Uterus (tissue), 3 donors: ENCODE measurements at regions not wholly inside any gene's neighbourhood (a gene's known extent, or its start where the extent isn't known, plus 50 kb on each side); places are given as distances from the start of the nearest gene placed in this dataset.

Experiments used
- DNase-seq, 2 donors: peaks; one replicate each; pipeline ENCODE4 v3.0.0-alpha.2; 2019 to 2020
- H3K27ac ChIP-seq, 2 donors: fragments of 200-600 bp; sonication (generic); 1 replicate in 1 of 2; 2 replicates in 1 of 2; pipeline ENCODE4 v1.5.1; 2016 to 2018
- H3K27me3 ChIP-seq, 2 donors: fragments of 200-600 bp; sonication (generic); one replicate each; pipeline ENCODE4 v1.5.1; 2018 to 2019; ENCODE audit warnings: control low read depth in 1 of 2
- H3K36me3 ChIP-seq, 2 donors: fragments of 200-600 bp; sonication (generic); one replicate each; pipeline ENCODE4 v1.5.1; 2019; ENCODE audit warnings: control low read depth in 1 of 2
- H3K4me1 ChIP-seq, 2 donors: fragments of 200-600 bp; sonication (generic); one replicate each; pipeline ENCODE4 v1.5.1; 2018 to 2019; ENCODE audit warnings: control low read depth in 1 of 2
- H3K4me3 ChIP-seq, 2 donors: fragments of 200-600 bp; sonication (generic); 1 replicate in 1 of 2; 2 replicates in 1 of 2; pipeline ENCODE4 v1.5.1; 2018 to 2019; ENCODE audit warnings: mild to moderate bottlenecking in 1 of 2
- H3K9me3 ChIP-seq, 2 donors: fragments of 200-600 bp; sonication (generic); one replicate each; pipeline ENCODE4 v1.5.1; 2019; ENCODE audit warnings: control low read depth in 1 of 2
- CTCF ChIP-seq, 4 experiments: fragments of 200-600 bp in 2 of 4; fragments of 450-650 bp in 2 of 4; sonication (generic) in 2 of 4; IDR thresholded peaks; one replicate each; pipeline ENCODE4 v1.5.1; 2016 to 2019; ENCODE audit warnings: antibody characterized with exemption in 4 of 4, mild to moderate bottlenecking in 2 of 4, moderate library complexity in 1 of 4
- POLR2A ChIP-seq, 2 donors: fragments of 450-650 bp; IDR thresholded peaks; one replicate each; pipeline ENCODE4 v1.6.1; 2016; ENCODE audit warnings: antibody characterized with exemption in 2 of 2, mild to moderate bottlenecking in 1 of 2, moderate library complexity in 1 of 2
- intact Hi-C: fragments of 100-400 bp; cut with DNase I; formaldehyde crosslinking; loops from one replicate; pipeline ENCODE4 v1.15.1; 2023; ENCODE audit warnings: low total_unique reads
- donor health status: DM: yes; HTN: yes; CAD: no.

- TF ChIP-seq CTCF (IDR thresholded peaks at IDR 0.05) (no peak), POLR2A (IDR thresholded peaks at IDR 0.05) (no peak)
- Histone ChIP-seq H3K9me3 (no peaks in the 10 kb centered on the region), H3K4me1 (no peaks in the 10 kb centered on the region), H3K27ac (no peak overlapping the region), H3K36me3 (no peaks in the 10 kb centered on the region), H3K27me3 (no peaks in the 10 kb centered on the region), H3K4me3 (no peak overlapping the region)
- intact Hi-C loops, result no loop called here
- DNase-seq, result no peak
These were observed 221.0 kb downstream of the NFATC2 start for GRCh38 chr20:51321343-51322163.

- H3K4me1 ChIP-seq, result no peaks in the 10 kb centered on the region
- intact Hi-C loops, result no loop called here
- no peaks in the 10 kb centered on the region for H3K27me3 ChIP-seq
- no peak overlapping the region for H3K4me3 ChIP-seq
- no peak overlapping the region for H3K27ac ChIP-seq
- TF ChIP-seq POLR2A (IDR thresholded peaks at IDR 0.05) (no peak), CTCF (IDR thresholded peaks at IDR 0.05) (no peak)
- no peaks in the 10 kb centered on the region for H3K36me3 ChIP-seq
- DNase-seq, result no peak
- no peaks in the 10 kb centered on the region for H3K9me3 ChIP-seq
These were observed 223.0 kb downstream of the NFATC2 start for GRCh38 chr20:51319522-51319921.

- DNase-seq, result no peak
These were observed 224.2 kb downstream of the NFATC2 start for GRCh38 chr20:51318058-51318949.

GRCh38 chr20:51315390-51315789 lies 227.1 kb downstream of the NFATC2 start:
- TF ChIP-seq POLR2A (IDR thresholded peaks at IDR 0.05) (no peak), CTCF (IDR thresholded peaks at IDR 0.05) (no peak)
- Histone ChIP-seq H3K36me3 (no peaks in the 10 kb centered on the region), H3K27me3 (no peaks in the 10 kb centered on the region), H3K4me1 (no peaks in the 10 kb centered on the region), H3K9me3 (no peaks in the 10 kb centered on the region), H3K4me3 (no peak overlapping the region), H3K27ac (no peak overlapping the region)
- DNase-seq, result no peak
- intact Hi-C loops, result no loop called here

More at GRCh38 chr20:51318058-51318949, 224.2 kb downstream of the NFATC2 start:
- H3K9me3 ChIP-seq, result no peaks in the 10 kb centered on the region
- H3K4me1 ChIP-seq, result no peaks in the 10 kb centered on the region
- peak in 1 of 4 experiments; percentile 7 for TF ChIP-seq CTCF (IDR thresholded peaks at IDR 0.05)
- no peak for TF ChIP-seq POLR2A (IDR thresholded peaks at IDR 0.05)
- intact Hi-C loops, result no loop called here
- H3K4me3 ChIP-seq, result no peak overlapping the region
- no peaks in the 10 kb centered on the region for H3K27me3 ChIP-seq
- no peak overlapping the region for H3K27ac ChIP-seq
- no peaks in the 10 kb centered on the region for H3K36me3 ChIP-seq

- Histone ChIP-seq H3K9me3 (no peaks in the 10 kb centered on the region), H3K4me3 (no peak overlapping the region), H3K36me3 (no peaks in the 10 kb centered on the region), H3K27me3 (no peaks in the 10 kb centered on the region), H3K27ac (no peak overlapping the region), H3K4me1 (no peaks in the 10 kb centered on the region)
- DNase-seq, result no peak
- no peak for TF ChIP-seq CTCF (IDR thresholded peaks at IDR 0.05)
- intact Hi-C loops, result no loop called here
These were observed 229.1 kb downstream of the NFATC2 start for GRCh38 chr20:51313358-51313827.
